HG02623 (cell line): ENCODE measurements at regions not wholly inside any gene's neighbourhood (a gene's known extent, or its start where the extent isn't known, plus 50 kb on each side); places are given as distances from the start of the nearest gene placed in this dataset.
"Not testable (repeated sequence)": the region's sequence is repeated elsewhere in the genome, so short reads cannot be mapped to it uniquely, and the experiment has no call there.

Experiments
- ATAC-seq: cut with Tn5 transposase; IDR thresholded peaks from one replicate; pipeline ENCODE4 v1.9.1; 2021; ENCODE audit warnings: moderate library complexity; ENCODE audit not compliant: unreplicated experiment

DNA sequence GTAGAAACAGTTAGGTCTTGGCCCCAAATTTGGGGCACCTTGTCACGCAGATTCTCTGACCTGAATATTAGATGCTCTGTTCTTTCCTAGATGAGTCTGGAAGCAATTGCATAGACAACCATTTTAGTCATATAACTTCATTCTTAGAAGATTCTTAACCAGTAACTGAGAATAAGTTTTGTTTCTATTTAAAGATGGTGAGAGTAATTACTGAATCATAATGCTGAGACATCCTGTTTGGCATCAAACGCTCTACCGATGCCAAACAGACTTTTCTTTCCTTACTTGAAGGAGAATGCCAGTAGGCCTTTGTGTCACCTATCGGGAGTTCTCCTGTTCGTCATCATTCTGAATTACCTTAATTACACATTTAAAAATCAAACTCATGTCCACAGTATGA lies 131.6 kb upstream of the ID4 start:
- ATAC-seq = no peak

- no peak for ATAC-seq
Observed at GRCh38 chr6:19712012-19712688, 125.0 kb upstream of the ID4 start.

- no peak for ATAC-seq
Observed at GRCh38 chr6:19712998-19713397, 124.2 kb upstream of the ID4 start.

DNA sequence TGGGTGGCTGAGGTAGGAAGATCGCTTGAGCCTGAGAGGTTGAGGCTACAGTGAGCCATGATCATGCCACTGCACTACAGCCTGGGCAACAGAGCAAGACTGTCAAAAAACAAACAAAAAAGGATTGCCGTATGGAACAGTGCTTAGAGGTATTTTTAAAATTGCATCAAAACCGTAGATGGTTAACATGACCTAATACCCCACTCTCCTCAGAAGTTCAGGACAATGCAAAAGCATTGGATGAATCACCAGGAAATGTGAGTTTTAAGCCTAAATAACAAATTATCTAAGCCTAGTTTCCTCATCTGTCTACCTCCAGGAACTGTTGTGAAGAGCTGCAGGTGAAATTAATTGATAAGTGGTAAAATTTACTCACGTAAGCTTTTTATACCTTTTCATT lies 123.8 kb upstream of the ID4 start:
- ATAC-seq = no peak

GRCh38 chr6:19713984-19714383 lies 123.2 kb upstream of the ID4 start:
- ATAC-seq = no peak

GRCh38 chr6:19714434-19715166 lies 122.6 kb upstream of the ID4 start:
- no peak for ATAC-seq

- no peak for ATAC-seq
Observed at GRCh38 chr6:19715167-19715551, 122.0 kb upstream of the ID4 start.

DNA sequence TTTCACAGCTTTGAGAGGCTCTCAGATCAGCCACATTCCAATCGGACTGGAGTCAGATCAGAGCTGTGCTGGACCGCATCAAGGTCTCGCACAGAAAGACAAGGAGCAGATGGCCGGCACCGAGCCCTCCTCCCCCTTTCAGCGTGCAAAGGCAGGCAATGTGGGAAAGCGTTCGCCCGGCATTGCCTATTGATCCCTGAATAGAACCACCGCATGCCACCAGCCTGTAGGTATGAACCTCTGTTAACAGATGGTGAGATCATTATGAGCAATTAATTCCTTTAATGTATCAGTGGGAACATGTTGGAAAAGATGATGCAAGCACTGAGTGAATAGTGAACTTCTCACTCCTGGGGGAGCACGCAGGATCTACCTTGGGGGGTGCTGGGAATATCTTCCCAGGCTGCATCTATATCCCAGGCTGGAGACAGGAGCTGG lies 117.5 kb upstream of the ID4 start:
- ATAC-seq = no peak

DNA sequence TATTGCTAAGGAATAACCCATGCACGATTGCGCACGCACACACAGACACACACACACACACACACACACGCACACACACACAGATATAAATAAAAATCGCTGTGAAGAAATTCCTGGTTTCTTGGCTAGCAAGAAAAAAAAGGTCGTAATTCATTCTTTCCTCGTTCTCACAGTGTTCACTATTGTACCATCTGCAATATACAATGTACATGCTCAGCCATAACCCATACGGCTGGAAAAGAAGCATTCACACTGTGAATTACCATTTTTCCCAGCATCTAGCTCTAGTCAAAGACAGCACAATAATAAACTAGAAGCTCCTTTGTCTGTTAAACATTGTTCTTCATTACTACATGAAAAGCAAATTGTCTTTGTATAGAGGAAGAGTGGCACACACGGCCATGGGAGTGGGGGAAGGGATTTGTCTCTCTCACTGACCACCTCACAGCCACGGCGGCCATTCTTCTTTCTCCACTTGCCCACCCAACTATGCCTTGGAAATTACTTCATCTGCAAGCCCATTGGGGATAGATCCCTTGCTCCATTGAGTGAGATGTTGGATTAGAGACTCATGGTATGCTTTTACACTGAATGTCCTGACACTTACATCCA lies 115.3 kb upstream of the ID4 start:
- no peak for ATAC-seq

DNA sequence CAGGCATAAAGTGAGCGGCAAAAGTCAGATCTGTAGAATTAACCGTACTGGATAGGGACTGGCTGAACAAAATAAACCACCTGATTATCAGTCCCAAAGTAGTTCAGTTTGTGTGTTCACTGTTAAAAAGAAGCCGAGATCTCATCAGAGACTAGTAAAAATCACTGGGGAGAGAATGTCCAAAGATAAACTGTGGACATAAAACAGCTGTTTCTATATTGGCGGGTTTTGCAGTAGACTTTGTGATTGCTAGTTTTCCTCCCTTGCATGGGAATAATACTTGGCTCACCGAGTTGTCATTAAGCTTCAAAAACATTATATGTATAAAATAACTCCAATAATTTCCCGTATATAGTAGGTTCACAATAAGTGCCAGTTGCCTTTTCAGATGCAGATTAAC lies 114.2 kb upstream of the ID4 start:
- ATAC-seq = no peak

GRCh38 chr6:19723545-19723944 lies 113.6 kb upstream of the ID4 start:
- no peak for ATAC-seq

DNA sequence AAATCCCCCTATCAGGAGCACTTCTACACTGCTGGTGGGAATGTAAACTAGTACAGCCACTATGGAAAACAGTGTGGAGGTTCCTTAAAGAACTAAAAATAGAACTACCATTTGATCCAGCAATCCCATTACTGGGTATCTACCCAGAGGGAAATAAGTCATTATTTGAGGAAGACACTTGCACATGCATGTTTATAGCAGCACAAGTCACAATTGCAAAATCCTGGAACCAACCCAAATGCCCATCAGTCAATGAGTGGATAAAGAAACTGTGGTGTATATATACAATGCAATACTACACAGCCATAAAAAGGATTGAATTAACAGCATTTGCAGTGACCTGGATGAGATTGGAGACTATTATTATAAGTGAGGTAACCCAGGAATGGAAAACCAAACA lies 111.7 kb upstream of the ID4 start:
- ATAC-seq = not testable (repeated sequence)

DNA sequence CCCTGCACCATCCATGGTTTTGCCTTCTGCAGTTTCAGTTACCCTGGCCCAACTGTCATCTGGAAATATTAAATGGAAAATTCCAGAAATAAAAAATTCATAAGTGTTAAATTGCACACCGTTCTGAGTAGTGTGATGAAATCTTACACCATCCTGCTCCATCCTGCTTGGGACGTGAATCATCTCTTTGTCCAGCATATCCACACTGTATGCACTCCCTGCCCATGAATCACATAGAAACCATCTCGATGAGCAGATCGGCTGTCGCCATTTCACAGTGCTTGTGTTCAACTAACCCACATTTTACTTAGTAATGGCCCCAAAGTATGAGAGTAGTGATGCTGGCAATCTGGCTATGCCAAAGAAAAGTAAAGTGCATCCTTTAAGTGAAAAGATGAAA lies 105.9 kb upstream of the ID4 start:
- no peak for ATAC-seq

DNA sequence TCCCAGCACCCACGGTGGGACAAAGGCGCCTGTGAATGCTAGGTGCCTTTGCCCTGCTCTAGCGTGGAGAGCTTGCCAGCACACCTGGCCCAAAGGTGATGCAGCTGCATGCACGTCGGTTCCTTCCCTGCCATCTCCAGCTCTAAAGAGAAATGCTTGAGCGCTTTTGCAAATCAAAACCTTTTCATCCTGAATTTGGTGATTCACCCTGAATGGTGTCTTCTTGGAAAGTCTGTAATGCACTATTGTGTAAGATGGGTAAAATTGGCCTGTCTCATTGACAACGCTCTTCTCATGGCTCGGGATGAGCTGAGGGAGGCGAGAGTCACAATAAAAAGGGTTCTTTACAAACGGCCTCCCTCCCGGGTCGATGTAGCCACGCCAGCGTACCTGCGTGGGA lies 103.1 kb upstream of the ID4 start:
- no peak for ATAC-seq

DNA sequence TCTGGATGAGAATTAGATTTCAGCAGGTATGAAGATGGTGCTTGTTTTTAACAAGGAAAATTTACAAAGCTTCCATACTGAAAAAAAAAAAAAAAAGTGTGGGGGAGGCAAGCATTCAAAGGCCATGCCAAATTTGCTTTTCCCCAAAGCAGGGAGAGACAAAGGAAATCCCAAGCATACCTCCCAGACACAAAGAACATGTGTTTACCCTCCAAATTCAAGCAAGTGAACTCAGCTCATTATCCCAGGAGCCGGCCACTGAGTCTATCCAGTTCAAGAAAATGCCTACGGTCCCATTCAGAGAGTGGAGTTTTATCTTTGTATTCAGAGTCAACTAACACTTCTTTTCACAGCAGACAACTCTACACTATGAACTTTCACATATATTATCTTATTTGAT lies 102.7 kb upstream of the ID4 start:
- ATAC-seq = no peak

DNA sequence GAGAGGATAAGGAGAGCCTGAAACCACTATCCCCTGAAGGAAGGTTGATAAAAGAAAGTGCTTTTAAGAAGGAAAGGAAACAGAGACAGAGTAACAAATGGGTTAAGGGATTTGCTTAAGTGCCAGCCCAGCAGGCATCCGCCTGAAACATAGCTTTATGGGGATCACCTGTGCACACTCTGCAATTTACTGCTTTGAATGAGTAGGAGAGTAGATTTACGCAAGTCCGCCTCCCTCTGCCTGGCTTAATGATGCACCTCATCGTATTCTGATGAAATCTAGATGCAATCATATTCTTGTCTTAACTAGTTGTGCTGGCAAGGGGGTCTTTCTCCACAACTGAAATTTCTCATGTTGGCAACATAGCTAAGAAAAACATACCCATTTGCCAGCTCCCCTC lies 101.1 kb upstream of the ID4 start:
- no peak for ATAC-seq

DNA sequence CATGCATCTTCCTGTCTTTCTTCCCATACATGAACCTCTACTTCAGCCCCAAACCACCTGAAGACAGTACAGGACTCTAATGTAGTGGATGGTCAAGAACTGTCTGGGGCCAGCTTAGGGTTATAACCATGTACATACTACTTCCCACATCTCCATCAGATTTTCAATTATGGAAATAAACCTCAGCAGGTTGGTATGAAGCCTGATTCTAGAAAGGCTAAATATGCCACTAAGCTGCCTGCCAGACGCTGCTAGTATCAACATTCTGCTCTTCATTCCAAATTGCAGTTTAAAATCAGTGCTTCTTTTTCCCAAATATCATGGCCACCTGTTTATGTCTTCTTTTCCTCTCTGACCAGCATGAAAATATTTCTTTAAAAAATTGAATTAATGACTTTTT lies 99.2 kb upstream of the ID4 start:
- no peak for ATAC-seq

- ATAC-seq = no peak
Observed at GRCh38 chr6:19749722-19750121, 87.4 kb upstream of the ID4 start.

DNA sequence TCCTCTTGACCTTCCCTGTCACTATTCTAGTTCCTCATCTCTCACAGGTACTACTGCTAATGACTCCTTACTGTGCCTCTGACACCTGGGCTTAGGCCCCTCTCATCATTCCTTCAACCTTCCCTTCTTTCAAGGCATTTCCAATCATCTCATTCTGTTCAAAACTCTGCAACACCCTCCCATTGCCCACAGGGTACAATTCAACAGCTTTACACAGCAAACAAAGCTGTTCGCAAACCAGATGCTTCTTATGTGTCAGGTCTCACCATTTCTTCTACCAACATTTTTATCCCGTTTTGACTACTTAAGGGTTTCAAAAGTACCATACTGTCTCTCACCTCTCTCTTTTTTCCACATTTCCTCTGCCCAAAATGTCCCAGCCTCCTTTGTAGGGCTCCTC lies 84.4 kb upstream of the ID4 start:
- ATAC-seq = no peak

DNA sequence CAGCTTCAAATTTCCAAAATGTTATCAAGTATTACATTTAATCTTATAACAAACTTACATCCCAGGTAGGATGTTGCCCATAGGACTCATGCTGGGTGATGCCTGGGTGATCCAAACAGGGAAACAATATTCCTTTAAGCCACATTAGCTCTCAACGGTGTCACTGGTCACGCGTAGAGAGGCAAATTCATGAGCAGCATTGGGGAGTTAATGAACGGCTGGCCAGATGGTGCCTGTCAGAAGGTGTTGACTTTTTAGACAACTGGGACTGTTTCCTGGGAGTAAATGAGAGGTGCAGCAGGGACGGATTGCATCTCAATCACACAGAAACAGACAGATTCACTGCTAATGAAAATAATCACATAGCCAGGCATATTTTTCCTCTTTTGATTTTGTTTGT lies 83.3 kb upstream of the ID4 start:
- no peak for ATAC-seq

- ATAC-seq = no peak
Observed at GRCh38 chr6:19754686-19755085, 82.5 kb upstream of the ID4 start.

DNA sequence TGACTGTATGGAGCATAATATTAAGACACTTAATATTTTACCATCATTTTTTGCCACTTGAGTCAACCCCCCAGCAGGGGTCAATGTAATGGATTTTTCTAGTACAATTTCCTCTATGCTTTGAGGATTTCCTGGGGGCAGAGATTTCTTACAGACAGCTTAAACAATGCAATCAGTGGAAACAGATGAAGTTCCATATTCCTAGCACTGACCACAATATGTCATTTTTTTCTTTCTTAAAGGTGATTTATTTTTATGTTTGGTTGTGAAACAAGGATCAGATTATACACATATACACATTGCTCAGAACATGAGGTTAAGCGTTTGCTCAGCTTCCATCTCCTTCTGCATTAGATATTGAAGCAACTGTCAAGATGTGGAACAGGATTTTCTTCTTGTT lies 82.0 kb upstream of the ID4 start:
- ATAC-seq = no peak
